ENCODE measurements at regions not wholly inside any gene's neighbourhood (a gene's known extent, or its start where the extent isn't known, plus 50 kb on each side); places are given as distances from the start of the nearest gene placed in this dataset.

DNA sequence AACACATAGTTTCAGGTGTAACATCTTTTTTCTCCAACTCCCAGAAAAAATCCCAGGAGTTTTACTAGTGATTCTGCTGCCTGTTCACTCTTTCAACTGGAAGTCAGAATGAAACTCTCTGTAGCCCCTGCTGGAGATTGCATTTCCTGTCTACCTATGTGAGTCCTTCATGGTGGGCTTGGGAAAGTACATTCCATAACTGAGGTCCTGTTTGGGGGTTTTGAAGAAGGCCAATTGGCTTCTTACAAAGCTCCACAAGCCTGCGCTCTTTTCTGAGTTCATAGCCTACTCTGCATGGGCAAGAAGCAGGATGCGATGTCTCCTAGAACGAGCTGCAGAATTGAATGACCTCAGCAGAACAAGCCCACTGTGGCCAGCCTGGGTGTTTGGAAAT lies 86.7 kb downstream of the LYZL2 start:
- TF ChIP-seq, protein P1, sequence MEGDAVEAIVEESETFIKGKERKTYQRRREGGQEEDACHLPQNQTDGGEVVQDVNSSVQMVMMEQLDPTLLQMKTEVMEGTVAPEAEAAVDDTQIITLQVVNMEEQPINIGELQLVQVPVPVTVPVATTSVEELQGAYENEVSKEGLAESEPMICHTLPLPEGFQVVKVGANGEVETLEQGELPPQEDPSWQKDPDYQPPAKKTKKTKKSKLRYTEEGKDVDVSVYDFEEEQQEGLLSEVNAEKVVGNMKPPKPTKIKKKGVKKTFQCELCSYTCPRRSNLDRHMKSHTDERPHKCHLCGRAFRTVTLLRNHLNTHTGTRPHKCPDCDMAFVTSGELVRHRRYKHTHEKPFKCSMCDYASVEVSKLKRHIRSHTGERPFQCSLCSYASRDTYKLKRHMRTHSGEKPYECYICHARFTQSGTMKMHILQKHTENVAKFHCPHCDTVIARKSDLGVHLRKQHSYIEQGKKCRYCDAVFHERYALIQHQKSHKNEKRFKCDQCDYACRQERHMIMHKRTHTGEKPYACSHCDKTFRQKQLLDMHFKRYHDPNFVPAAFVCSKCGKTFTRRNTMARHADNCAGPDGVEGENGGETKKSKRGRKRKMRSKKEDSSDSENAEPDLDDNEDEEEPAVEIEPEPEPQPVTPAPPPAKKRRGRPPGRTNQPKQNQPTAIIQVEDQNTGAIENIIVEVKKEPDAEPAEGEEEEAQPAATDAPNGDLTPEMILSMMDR (IDR thresholded peaks at IDR 0.05), result no peak
- TF ChIP-seq POLR2A (IDR thresholded peaks at IDR 0.05), result no peak

Data from adrenal gland (tissue), 5 donors.